HL-60 (cell line): ENCODE measurements at regions not wholly inside any gene's neighbourhood (a gene's known extent, or its start where the extent isn't known, plus 50 kb on each side); places are given as distances from the start of the nearest gene placed in this dataset.

Experiments used
- DNase-seq, 2 experiments: peaks; one replicate each; pipeline ENCODE4 v3.0.0-alpha.2; 2010 to 2020; ENCODE audit warnings: low read depth in 1 of 2, low spot score in 1 of 2
- H3K27ac ChIP-seq: fragments of 250-450 bp; sonication (Bioruptor Pico); replicated peaks from 2 replicates; pipeline ENCODE4 v1.5.1; 2020; ENCODE audit warnings: mild to moderate bottlenecking, moderate library complexity
- H3K27me3 ChIP-seq: fragments of 250-450 bp; sonication (Bioruptor Pico); 2 replicates; pipeline ENCODE4 v1.5.1; 2021; ENCODE audit warnings: mild to moderate bottlenecking, moderate library complexity; ENCODE audit not compliant: insufficient read depth, poor library complexity, severe bottlenecking
- H3K4me3 ChIP-seq: replicated peaks from 2 replicates; pipeline ENCODE4 v1.5.1; 2011; ENCODE audit warnings: mild to moderate bottlenecking, control low read depth, low read length; ENCODE audit not compliant: insufficient read depth
- CTCF ChIP-seq: IDR thresholded peaks from one replicate; pipeline ENCODE4 v1.5.1; 2011; ENCODE audit warnings: low read length, control low read depth, inconsistent platforms; ENCODE audit not compliant: insufficient read depth
- GABPA ChIP-seq: IDR thresholded peaks from 2 replicates; pipeline ENCODE4 v1.6.1; 2012; ENCODE audit warnings: low read depth
- POLR2AphosphoS5 ChIP-seq: IDR thresholded peaks from 2 replicates; pipeline ENCODE4 v1.6.1; 2012; ENCODE audit warnings: low read depth
- REST ChIP-seq: IDR thresholded peaks from 2 replicates; pipeline ENCODE4 v1.6.1; 2012; ENCODE audit warnings: low read depth; ENCODE audit not compliant: insufficient replicate concordance
- SPI1 ChIP-seq: IDR thresholded peaks from 2 replicates; pipeline ENCODE4 v1.6.1; 2012; ENCODE audit warnings: low read depth, mild to moderate bottlenecking, borderline replicate concordance

- Histone ChIP-seq H3K4me3 (no peak overlapping the region), H3K27me3 (no peaks in the 10 kb centered on the region), H3K27ac (no peak overlapping the region)
- TF ChIP-seq CTCF (no peak), GABPA (no peak), SPI1 (no peak), REST (no peak), POLR2AphosphoS5 (no peak)
- DNase-seq = no peak
Measured at GRCh38 chr4:62209757-62210485, 1009.8 kb downstream of the ADGRL3 start.

GRCh38 chr4:62208921-62209320 is 1008.8 kb downstream of the ADGRL3 start:
- no peak for DNase-seq
- TF ChIP-seq POLR2AphosphoS5 = no peak
- TF ChIP-seq CTCF = no peak
- TF ChIP-seq GABPA = no peak
- TF ChIP-seq REST = no peak
- TF ChIP-seq SPI1 = no peak
- H3K4me3 ChIP-seq = no peak overlapping the region
- H3K27ac ChIP-seq = no peak overlapping the region
- no peaks in the 10 kb centered on the region for H3K27me3 ChIP-seq

- H3K4me3 ChIP-seq = no peak overlapping the region
- H3K27me3 ChIP-seq = no peaks in the 10 kb centered on the region
- H3K27ac ChIP-seq = no peak overlapping the region
- no peak for DNase-seq
- no peak for TF ChIP-seq REST
- TF ChIP-seq CTCF = no peak
- TF ChIP-seq GABPA = no peak
- TF ChIP-seq SPI1 = no peak
- no peak for TF ChIP-seq POLR2AphosphoS5
Measured at GRCh38 chr4:62204136-62204535, 1004.0 kb downstream of the ADGRL3 start.
